IMR-90 (cell line): ENCODE measurements at regions not wholly inside any gene's neighbourhood (a gene's known extent, or its start where the extent isn't known, plus 50 kb on each side); places are given as distances from the start of the nearest gene placed in this dataset.

Source experiments
- ATAC-seq: fragments of 200-7000 bp; cut with Tn5 transposase; 2 replicates; pipeline ENCODE4 v1.9.1; 2020; ENCODE audit warnings: low read depth, mild to moderate bottlenecking, moderate library complexity
- BruUV-seq: library from RNA; stranded (reverse); fragments of 400-500 nt; replicated peaks from 2 replicates; lab custom pipeline; 2021; lab: Mats Ljungman, UMichigan
- CTCF ChIA-PET: fragments of 300-600 bp; formaldehyde crosslinking; extraction: SDS; loops from one replicate; lab custom pipeline; 2021; ENCODE audit warnings: antibody characterized with exemption; lab: Yijun Ruan, JAX
- POLR2A ChIA-PET: fragments of 300-600 bp; sonication (Branson Sonifier 250); formaldehyde crosslinking; loops from one replicate; lab custom pipeline; 2022; ENCODE audit warnings: antibody characterized with exemption; ENCODE audit not compliant: unreplicated experiment; lab: Charles Lee
- DNase-seq: peaks from one replicate; pipeline ENCODE4 v3.0.0; 2013
- H2AFZ ChIP-seq: replicated peaks from 2 replicates; pipeline ENCODE3; 2013; ENCODE audit warnings: low read length, mild to moderate bottlenecking; ENCODE audit not compliant: poor library complexity
- H2AK5ac ChIP-seq: 2 replicates; pipeline ENCODE4 v1.6.1; 2013; ENCODE audit warnings: low read depth, low read length, inconsistent platforms
- H2AK9ac ChIP-seq: replicated peaks from 2 replicates; pipeline ENCODE3; 2013; ENCODE audit warnings: mild to moderate bottlenecking, low read depth, low read length, moderate library complexity; ENCODE audit not compliant: poor library complexity
- H2BK120ac ChIP-seq: 2 replicates; pipeline ENCODE4 v1.6.1; 2013; ENCODE audit warnings: low read depth, low read length, inconsistent platforms
- H2BK15ac ChIP-seq: 3 replicates; pipeline ENCODE4 v1.6.1; 2013; ENCODE audit warnings: low read depth, low read length, inconsistent platforms
- H2BK20ac ChIP-seq: 2 replicates; pipeline ENCODE4 v1.6.1; 2013; ENCODE audit warnings: low read depth, mild to moderate bottlenecking, inconsistent platforms, low read length, moderate library complexity
- H2BK5ac ChIP-seq: 2 replicates; pipeline ENCODE4 v1.6.1; 2013; ENCODE audit warnings: mild to moderate bottlenecking, low read depth, low read length, inconsistent platforms; ENCODE audit not compliant: poor library complexity, severe bottlenecking
- H3K14ac ChIP-seq: replicated peaks from 2 replicates; pipeline ENCODE4 v1.6.1; 2013; ENCODE audit warnings: low read depth, low read length, inconsistent platforms
- H3K18ac ChIP-seq: 2 replicates; pipeline ENCODE4 v1.6.1; 2013; ENCODE audit warnings: low read depth, low read length, control low read depth
- H3K23ac ChIP-seq: 2 replicates; pipeline ENCODE4 v1.6.1; 2013; ENCODE audit warnings: low read depth, low read length, inconsistent platforms
- H3K27ac ChIP-seq: 2 replicates; pipeline ENCODE4 v1.5.1; 2013; ENCODE audit warnings: mild to moderate bottlenecking, control low read depth, low read length; ENCODE audit not compliant: insufficient read depth
- H3K27me3 ChIP-seq: 2 replicates; pipeline ENCODE4 v1.6.1; 2013; ENCODE audit warnings: low read length; ENCODE audit not compliant: control insufficient read depth, insufficient read depth
- H3K36me3 ChIP-seq: 2 replicates; pipeline ENCODE4 v1.6.1; 2013; ENCODE audit warnings: low read length, mixed read lengths; ENCODE audit not compliant: control insufficient read depth, insufficient read depth
- H3K4ac ChIP-seq: 2 replicates; pipeline ENCODE4 v1.6.1; 2013; ENCODE audit warnings: low read depth, low read length, inconsistent platforms
- H3K4me1 ChIP-seq: 2 replicates; pipeline ENCODE4 v1.6.1; 2013; ENCODE audit warnings: low read length, mixed read lengths; ENCODE audit not compliant: control insufficient read depth, insufficient read depth
- H3K4me2 ChIP-seq: 2 replicates; pipeline ENCODE4 v1.6.1; 2013; ENCODE audit warnings: low read depth, mild to moderate bottlenecking, control low read depth, low read length, moderate library complexity
- H3K4me3 ChIP-seq: 2 replicates; pipeline ENCODE4 v1.5.1; 2013; ENCODE audit warnings: low read depth, mild to moderate bottlenecking, control low read depth, low read length, moderate library complexity; ENCODE audit not compliant: insufficient read depth
- H3K56ac ChIP-seq: 2 replicates; pipeline ENCODE4 v1.6.1; 2013; ENCODE audit warnings: low read length, inconsistent platforms; ENCODE audit not compliant: insufficient read depth; ENCODE audit errors: extremely low read depth
- H3K79me1 ChIP-seq, 2 experiments: 2 replicates each; pipeline ENCODE4 v1.6.1; 2013; ENCODE audit warnings: low read length in 2 of 2, inconsistent platforms in 1 of 2, low read depth in 1 of 2
- H3K9ac ChIP-seq: 2 replicates; pipeline ENCODE4 v1.6.1; 2013; ENCODE audit warnings: low read depth, low read length, control low read depth
- H3K9me1 ChIP-seq: 2 replicates; pipeline ENCODE4 v1.6.1; 2013; ENCODE audit warnings: low read length, inconsistent platforms; ENCODE audit not compliant: insufficient read depth
- H3K9me3 ChIP-seq: 2 replicates; pipeline ENCODE4 v1.6.1; 2013; ENCODE audit warnings: low read length; ENCODE audit not compliant: control insufficient read depth, insufficient read depth
- H4K20me1 ChIP-seq: 2 replicates; pipeline ENCODE4 v1.6.1; 2013; ENCODE audit warnings: low read length, inconsistent platforms; ENCODE audit not compliant: insufficient read depth
- H4K5ac ChIP-seq: 2 replicates; pipeline ENCODE4 v1.6.1; 2013; ENCODE audit warnings: mild to moderate bottlenecking, low read depth, low read length, control low read depth
- H4K8ac ChIP-seq, 2 experiments: 2 replicates each; pipeline ENCODE4 v1.6.1; 2013; ENCODE audit warnings: low read depth in 2 of 2, low read length in 2 of 2, control low read depth in 1 of 2, inconsistent platforms in 1 of 2
- H4K91ac ChIP-seq: 2 replicates; pipeline ENCODE4 v1.6.1; 2013; ENCODE audit warnings: low read depth, low read length, inconsistent platforms; ENCODE audit not compliant: insufficient read depth
- BHLHE40 ChIP-seq: fragments of 150-350 bp; IDR thresholded peaks from 2 replicates; pipeline ENCODE4 v1.6.1; 2016; ENCODE audit warnings: mild to moderate bottlenecking, low read depth, low read length
- CEBPB ChIP-seq: IDR thresholded peaks from 2 replicates; pipeline ENCODE4 v1.6.1; 2012; ENCODE audit warnings: low read depth, low read length, improper control_type of control experiment
- CHD1 ChIP-seq: IDR thresholded peaks from 2 replicates; pipeline ENCODE4 v1.6.1; 2012; ENCODE audit warnings: low read depth, low read length, improper control_type of control experiment
- CTCF ChIP-seq: conservative IDR thresholded peaks from 2 replicates; pipeline ENCODE4 v1.5.1; 2012; ENCODE audit warnings: mild to moderate bottlenecking, low read depth, low read length, improper control_type of control experiment
- ELK1 ChIP-seq: fragments of 150-350 bp; IDR thresholded peaks from 2 replicates; pipeline ENCODE4 v1.6.1; 2016; ENCODE audit warnings: low read depth, mild to moderate bottlenecking, low read length, moderate library complexity, borderline replicate concordance
- FOS ChIP-seq: fragments of 150-350 bp; IDR thresholded peaks from 2 replicates; pipeline ENCODE4 v1.6.1; 2016; ENCODE audit warnings: low read depth, low read length
- MAFK ChIP-seq: IDR thresholded peaks from 2 replicates; pipeline ENCODE4 v1.6.1; 2012; ENCODE audit warnings: low read depth, low read length, improper control_type of control experiment
- MAZ ChIP-seq: IDR thresholded peaks from 2 replicates; pipeline ENCODE4 v1.6.1; 2012; ENCODE audit warnings: low read depth, mild to moderate bottlenecking, low read length, improper control_type of control experiment, moderate library complexity, borderline replicate concordance
- MXI1 ChIP-seq: IDR thresholded peaks from 2 replicates; pipeline ENCODE4 v1.6.1; 2012; ENCODE audit warnings: low read depth, mild to moderate bottlenecking, low read length, moderate library complexity, borderline replicate concordance
- NFE2L2 ChIP-seq: fragments of 150-350 bp; IDR thresholded peaks from 2 replicates; pipeline ENCODE4 v1.6.1; 2016; ENCODE audit warnings: low read depth, mild to moderate bottlenecking, low read length
- RAD21 ChIP-seq: IDR thresholded peaks from 2 replicates; pipeline ENCODE4 v1.6.1; 2012; ENCODE audit warnings: low read length, improper control_type of control experiment
- RCOR1 ChIP-seq: IDR thresholded peaks from 2 replicates; pipeline ENCODE4 v1.6.1; 2012; ENCODE audit warnings: mild to moderate bottlenecking, low read length, improper control_type of control experiment; ENCODE audit not compliant: insufficient replicate concordance
- RFX5 ChIP-seq: IDR thresholded peaks from 2 replicates; pipeline ENCODE4 v1.8.0; 2012; ENCODE audit warnings: low read depth, mild to moderate bottlenecking, low read length, moderate library complexity
- SMC3 ChIP-seq: fragments of 150-350 bp; IDR thresholded peaks from 2 replicates; pipeline ENCODE4 v1.6.1; 2016; ENCODE audit warnings: low read depth, mild to moderate bottlenecking, antibody characterized with exemption, low read length, moderate library complexity
- WGBS, 2 experiments: methylation state at CpG; one replicate each; pipeline versions ENCODE4 v1.1.5 to v1.1.7; 2013; ENCODE audit warnings: missing lambda C conversion rate in 2 of 2; ENCODE audit not compliant: insufficient read length in 1 of 2; ENCODE audit errors: extremely low coverage in 2 of 2; 5-methylcytosine and 5-hydroxymethylcytosine counted together
- dilution Hi-C: fragments of 300-500 bp; cut with HindIII; formaldehyde crosslinking; loops from one replicate; pipeline ENCODE4 v1.14.3; 2018; ENCODE audit warnings: low sequenced_read_pairs; ENCODE audit not compliant: unreplicated experiment
- in situ Hi-C: fragments of 300-500 bp; cut with MboI; formaldehyde crosslinking; loops from 3 replicates; pipeline ENCODE4 v1.14.3; 2019; ENCODE audit warnings: low sequenced_read_pairs, inconsistent platforms, mixed read lengths
- intact Hi-C: fragments of 100-400 bp; cut with micrococcal nuclease; formaldehyde crosslinking; loops from 2 replicates; pipeline ENCODE4 v1.10.0; 2022
- TF ChIP-seq, protein P1 (sequence below): fragments of 150-350 bp; IDR thresholded peaks from 2 replicates; pipeline ENCODE4 v1.6.1; 2017; ENCODE audit warnings: mild to moderate bottlenecking, antibody characterized with exemption, low read length, low read depth

- no peak overlapping the region for H3K23ac ChIP-seq
- dilution Hi-C loops (no loop called here), intact Hi-C loops (no loop called here), in situ Hi-C loops (no loop called here)
- no peak for ATAC-seq
- no peak overlapping the region for H3K18ac ChIP-seq
- H3K4ac ChIP-seq: no peak overlapping the region
- POLR2A ChIA-PET: no interaction called here
- H4K8ac ChIP-seq: no peak overlapping the region
- DNase-seq: no peak
- H3K36me3 ChIP-seq: no peaks in the 10 kb centered on the region
- no peaks in the 10 kb centered on the region for H3K9me1 ChIP-seq
- no peak overlapping the region for H3K56ac ChIP-seq
- no peak overlapping the region for H4K91ac ChIP-seq
- no peak overlapping the region for H3K4me3 ChIP-seq
- no peak overlapping the region for H3K14ac ChIP-seq
- H4K5ac ChIP-seq: no peak overlapping the region
- H2AK9ac ChIP-seq: no peak overlapping the region
- no peaks in the 10 kb centered on the region for H3K27me3 ChIP-seq
- H2AFZ ChIP-seq: no peak overlapping the region
- H3K9me3 ChIP-seq: peaks cover 4% of the 10 kb centered on the region; the same call in 1 of the 2 replicates
- no peak overlapping the region for H2AK5ac ChIP-seq
- BruUV-seq: no TSS peak
- CTCF ChIA-PET: no interaction called here
- no peaks in the 10 kb centered on the region for H3K79me1 ChIP-seq
- H2BK20ac ChIP-seq: no peak overlapping the region
- no peak overlapping the region for H3K9ac ChIP-seq
- H3K4me2 ChIP-seq: no peak overlapping the region
- H2BK120ac ChIP-seq: no peak overlapping the region
- H4K20me1 ChIP-seq: no peaks in the 10 kb centered on the region
- H2BK5ac ChIP-seq: no peak overlapping the region
- H2BK15ac ChIP-seq: no peak overlapping the region
- no peak overlapping the region for H3K27ac ChIP-seq
- TF ChIP-seq SMC3 (no peak), NFE2L2 (no peak), MXI1 (no peak), BHLHE40 (no peak), ELK1 (no peak), RFX5 (no peak), MAZ (no peak), CTCF (no peak), FOS (no peak), RAD21 (no peak), RCOR1 (no peak), MAFK (no peak), CHD1 (no peak), CEBPB (no peak)
- TF ChIP-seq, protein P1, sequence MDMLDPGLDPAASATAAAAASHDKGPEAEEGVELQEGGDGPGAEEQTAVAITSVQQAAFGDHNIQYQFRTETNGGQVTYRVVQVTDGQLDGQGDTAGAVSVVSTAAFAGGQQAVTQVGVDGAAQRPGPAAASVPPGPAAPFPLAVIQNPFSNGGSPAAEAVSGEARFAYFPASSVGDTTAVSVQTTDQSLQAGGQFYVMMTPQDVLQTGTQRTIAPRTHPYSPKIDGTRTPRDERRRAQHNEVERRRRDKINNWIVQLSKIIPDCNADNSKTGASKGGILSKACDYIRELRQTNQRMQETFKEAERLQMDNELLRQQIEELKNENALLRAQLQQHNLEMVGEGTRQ: no peak
- no peaks in the 10 kb centered on the region for H3K4me1 ChIP-seq
- WGBS, 2 experiments: no CpG with 5 or more reads among the region's 1 CpG
Observed at GRCh38 chr14:82655770-82656169, 1122.1 kb upstream of the SEL1L start.
